Nephron progenitor cell (in vitro differentiated cells): ENCODE measurements at regions not wholly inside any gene's neighbourhood (a gene's known extent, or its start where the extent isn't known, plus 50 kb on each side); places are given as distances from the start of the nearest gene placed in this dataset.

Source experiments
- DNase-seq: peaks from one replicate; pipeline ENCODE4 v3.0.0; 2021
- H3K27ac Mint-ChIP-seq: 2 replicates; pipeline ENCODE4 v1.8.0; 2021; ENCODE audit warnings: mild to moderate bottlenecking, moderate library complexity, mixed read lengths
- H3K27me3 Mint-ChIP-seq: 2 replicates; pipeline ENCODE4 v1.8.0; 2021; ENCODE audit warnings: mild to moderate bottlenecking, low read depth, mixed read lengths; ENCODE audit not compliant: poor library complexity
- H3K36me3 Mint-ChIP-seq: 2 replicates; pipeline ENCODE4 v1.8.0; 2021; ENCODE audit warnings: low read depth, mixed read lengths
- H3K4me1 Mint-ChIP-seq: 2 replicates; pipeline ENCODE4 v1.8.0; 2021; ENCODE audit warnings: mixed read lengths
- H3K4me3 Mint-ChIP-seq: 2 replicates; pipeline ENCODE4 v1.8.0; 2021; ENCODE audit warnings: mild to moderate bottlenecking, moderate library complexity, mixed read lengths
- H3K9me3 Mint-ChIP-seq: 2 replicates; pipeline ENCODE4 v1.8.0; 2021; ENCODE audit warnings: mild to moderate bottlenecking, moderate library complexity, mixed read lengths
- TF ChIP-seq, protein P1 (sequence below): fragments of 200-600 bp; sonication (generic); IDR thresholded peaks from 2 replicates; pipeline ENCODE4 v1.5.0; 2021; ENCODE audit warnings: antibody characterized with exemption

DNA sequence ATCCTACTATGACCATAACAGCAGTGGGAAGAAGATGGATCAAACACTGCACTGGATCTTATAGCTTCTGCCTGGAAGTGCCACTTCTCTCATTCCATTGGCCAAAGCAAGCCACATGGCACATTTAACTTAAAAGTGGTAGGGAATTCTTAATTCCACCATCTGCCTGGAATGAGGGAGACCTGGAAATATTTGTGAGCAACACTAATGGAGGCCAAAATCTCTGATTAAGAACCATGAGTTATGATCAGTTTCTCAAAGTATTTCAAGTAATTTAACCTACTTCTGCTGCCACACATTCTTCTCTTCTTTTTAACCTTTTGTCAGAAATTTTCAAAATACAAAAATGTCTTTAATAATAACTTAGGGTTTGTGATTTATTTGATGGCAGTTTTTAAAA, 154.0 kb upstream of the C1orf87 start:
- Mint-ChIP-seq H3K4me1 (no peaks in the 10 kb centered on the region), H3K9me3 (no peaks in the 10 kb centered on the region), H3K27ac (no peak overlapping the region), H3K36me3 (no peaks in the 10 kb centered on the region), H3K27me3 (no peaks in the 10 kb centered on the region), H3K4me3 (no peak overlapping the region)
- TF ChIP-seq, protein P1, sequence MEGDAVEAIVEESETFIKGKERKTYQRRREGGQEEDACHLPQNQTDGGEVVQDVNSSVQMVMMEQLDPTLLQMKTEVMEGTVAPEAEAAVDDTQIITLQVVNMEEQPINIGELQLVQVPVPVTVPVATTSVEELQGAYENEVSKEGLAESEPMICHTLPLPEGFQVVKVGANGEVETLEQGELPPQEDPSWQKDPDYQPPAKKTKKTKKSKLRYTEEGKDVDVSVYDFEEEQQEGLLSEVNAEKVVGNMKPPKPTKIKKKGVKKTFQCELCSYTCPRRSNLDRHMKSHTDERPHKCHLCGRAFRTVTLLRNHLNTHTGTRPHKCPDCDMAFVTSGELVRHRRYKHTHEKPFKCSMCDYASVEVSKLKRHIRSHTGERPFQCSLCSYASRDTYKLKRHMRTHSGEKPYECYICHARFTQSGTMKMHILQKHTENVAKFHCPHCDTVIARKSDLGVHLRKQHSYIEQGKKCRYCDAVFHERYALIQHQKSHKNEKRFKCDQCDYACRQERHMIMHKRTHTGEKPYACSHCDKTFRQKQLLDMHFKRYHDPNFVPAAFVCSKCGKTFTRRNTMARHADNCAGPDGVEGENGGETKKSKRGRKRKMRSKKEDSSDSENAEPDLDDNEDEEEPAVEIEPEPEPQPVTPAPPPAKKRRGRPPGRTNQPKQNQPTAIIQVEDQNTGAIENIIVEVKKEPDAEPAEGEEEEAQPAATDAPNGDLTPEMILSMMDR: no peak
- DNase-seq: no peak

DNA sequence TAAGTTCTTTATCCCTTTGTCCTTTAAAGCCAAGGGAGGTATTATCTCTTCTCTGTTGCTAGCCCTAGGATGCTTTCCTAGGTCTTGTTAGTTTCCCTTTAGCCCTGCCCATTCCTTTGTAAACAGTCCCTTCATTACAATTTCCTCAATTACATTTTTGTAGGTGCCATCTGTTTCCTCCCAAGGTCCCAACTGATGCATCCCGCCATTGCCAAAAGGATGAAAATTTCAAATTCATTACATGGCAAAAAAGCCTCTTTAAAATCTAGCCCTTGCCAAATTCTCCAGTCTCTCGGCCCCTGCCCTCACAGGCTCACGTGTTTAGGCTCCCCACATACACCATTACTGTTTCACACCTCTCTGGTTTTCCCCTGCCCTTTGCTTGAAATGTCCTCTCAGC, 151.9 kb upstream of the C1orf87 start:
- TF ChIP-seq, protein P1: no peak
- H3K4me3 Mint-ChIP-seq: no peak overlapping the region
- DNase-seq: no peak
- H3K4me1 Mint-ChIP-seq: no peaks in the 10 kb centered on the region
- H3K27me3 Mint-ChIP-seq: no peaks in the 10 kb centered on the region
- H3K36me3 Mint-ChIP-seq: no peaks in the 10 kb centered on the region
- H3K27ac Mint-ChIP-seq: peak overlapping the region; percentile 3
- H3K9me3 Mint-ChIP-seq: no peaks in the 10 kb centered on the region

DNA sequence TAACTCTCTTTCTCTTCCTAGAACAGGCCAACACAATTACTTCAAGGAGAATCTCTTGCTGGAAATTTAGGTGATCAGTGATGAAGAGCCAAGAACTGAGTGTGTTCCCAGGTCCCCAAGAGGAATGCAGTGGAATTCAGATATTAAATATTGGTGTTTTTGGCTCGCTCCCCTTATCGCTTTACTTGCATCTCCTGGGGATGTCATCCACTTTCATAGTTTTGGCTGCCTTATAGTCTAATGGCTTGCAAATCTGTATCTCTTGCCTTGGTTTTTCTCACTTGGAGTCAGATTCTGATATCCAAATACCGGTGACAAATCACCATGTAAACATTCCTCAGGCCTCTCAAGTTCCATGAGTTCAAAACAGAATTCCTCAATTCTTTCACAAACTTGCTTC, 151.0 kb upstream of the C1orf87 start:
- Mint-ChIP-seq H3K36me3 (no peaks in the 10 kb centered on the region), H3K4me3 (no peak overlapping the region), H3K27me3 (no peaks in the 10 kb centered on the region), H3K4me1 (no peaks in the 10 kb centered on the region), H3K27ac (no peak overlapping the region), H3K9me3 (no peaks in the 10 kb centered on the region)
- TF ChIP-seq, protein P1: no peak
- DNase-seq: no peak

DNA sequence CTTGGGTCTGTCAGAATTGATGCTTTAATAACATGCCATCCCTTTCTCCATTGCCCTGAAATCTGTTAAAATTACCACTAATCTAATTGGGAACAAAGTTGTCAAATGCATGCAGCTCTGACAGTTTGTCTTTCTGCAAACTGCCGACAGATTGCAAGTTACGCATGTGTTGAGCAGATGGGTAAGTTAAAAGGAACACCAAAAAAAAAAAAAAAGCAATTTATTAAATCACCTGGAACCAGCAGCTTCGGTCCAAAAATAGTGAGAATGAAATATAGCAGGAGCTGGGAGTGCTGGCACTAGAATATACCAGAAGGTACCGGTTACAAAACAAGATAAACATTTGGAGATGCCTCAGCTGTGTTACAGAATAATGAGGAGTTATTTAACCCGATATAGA, 149.6 kb upstream of the C1orf87 start:
- no peak overlapping the region for H3K4me3 Mint-ChIP-seq
- no peaks in the 10 kb centered on the region for H3K27me3 Mint-ChIP-seq
- H3K36me3 Mint-ChIP-seq: no peaks in the 10 kb centered on the region
- TF ChIP-seq, protein P1: no peak
- no peaks in the 10 kb centered on the region for H3K4me1 Mint-ChIP-seq
- no peak for DNase-seq
- no peaks in the 10 kb centered on the region for H3K9me3 Mint-ChIP-seq
- no peak overlapping the region for H3K27ac Mint-ChIP-seq

DNA sequence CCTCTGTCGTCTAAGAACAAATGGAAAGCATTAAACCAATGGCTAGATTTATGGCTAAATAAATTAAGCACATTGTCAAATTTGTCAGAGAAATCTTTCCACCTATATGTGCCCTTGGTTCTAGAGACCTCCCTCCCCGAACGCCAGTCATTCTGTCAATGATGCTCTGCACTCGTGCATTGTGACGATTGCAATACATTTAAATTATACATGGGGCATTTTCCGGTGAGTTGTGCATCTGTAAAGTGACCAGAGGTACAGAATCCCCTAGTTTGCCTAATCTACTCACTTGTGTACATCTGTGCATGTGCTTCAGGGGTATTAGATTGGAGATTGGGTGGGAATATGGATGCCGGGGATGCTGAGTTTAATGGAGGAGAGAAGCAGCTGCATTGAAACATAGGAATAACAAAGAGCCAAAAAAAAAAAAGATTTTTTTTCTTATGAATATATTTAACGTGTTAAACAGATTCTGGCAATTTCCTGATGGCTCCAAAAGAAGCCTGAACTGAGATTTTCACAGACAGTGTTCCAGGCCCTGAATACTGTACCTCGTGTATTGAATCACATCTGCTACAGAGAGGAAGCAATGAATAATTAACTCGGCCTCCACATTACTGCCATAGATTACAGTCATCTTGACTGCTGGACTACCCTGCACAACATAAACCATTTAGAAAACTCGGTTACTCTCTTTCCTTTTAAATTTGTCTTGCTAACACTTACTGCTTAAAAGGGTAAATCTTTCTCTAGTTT, 149.0 kb upstream of the C1orf87 start:
- Mint-ChIP-seq H3K27ac (no peak overlapping the region), H3K27me3 (no peaks in the 10 kb centered on the region), H3K4me3 (no peak overlapping the region), H3K9me3 (no peaks in the 10 kb centered on the region), H3K36me3 (no peaks in the 10 kb centered on the region), H3K4me1 (no peaks in the 10 kb centered on the region)
- DNase-seq: no peak
- TF ChIP-seq, protein P1: no peak

DNA sequence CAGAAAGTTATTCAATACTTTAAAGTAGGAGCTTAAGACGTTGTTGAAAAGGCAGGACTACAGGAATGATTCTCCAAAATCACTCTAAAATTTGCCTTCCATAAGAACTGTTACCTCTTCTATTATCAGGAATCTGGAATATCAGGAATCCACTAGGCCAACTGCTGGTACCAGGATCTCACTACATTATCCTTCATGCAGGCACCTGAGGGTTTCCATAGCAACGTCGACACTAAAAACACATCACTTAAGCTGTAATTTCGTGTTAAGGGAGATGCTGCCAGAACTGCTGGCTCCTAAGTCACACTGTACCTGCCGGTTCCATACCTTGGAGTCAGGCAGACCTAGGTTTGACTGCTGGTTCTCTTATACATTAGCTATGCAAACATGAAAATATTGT, 139.7 kb upstream of the C1orf87 start:
- no peaks in the 10 kb centered on the region for H3K4me1 Mint-ChIP-seq
- no peak overlapping the region for H3K4me3 Mint-ChIP-seq
- H3K9me3 Mint-ChIP-seq: peaks cover 9% of the 10 kb centered on the region
- H3K27ac Mint-ChIP-seq: no peak overlapping the region
- peaks cover 3% of the 10 kb centered on the region for H3K27me3 Mint-ChIP-seq
- no peak for DNase-seq
- no peaks in the 10 kb centered on the region for H3K36me3 Mint-ChIP-seq
- TF ChIP-seq, protein P1: no peak
